GM19023 (cell line): ENCODE measurements at regions not wholly inside any gene's neighbourhood (a gene's known extent, or its start where the extent isn't known, plus 50 kb on each side); places are given as distances from the start of the nearest gene placed in this dataset.

Experiments used
- ATAC-seq: cut with Tn5 transposase; IDR thresholded peaks from one replicate; pipeline ENCODE4 v1.9.1; 2021; ENCODE audit warnings: mild to moderate bottlenecking, moderate library complexity; ENCODE audit not compliant: unreplicated experiment

- ATAC-seq, result no peak
Observed at GRCh38 chr17:33403194-33403593, 110.1 kb upstream of the ASIC2 start.

- no peak for ATAC-seq
Observed at GRCh38 chr17:33404070-33404819, 111.2 kb upstream of the ASIC2 start.

DNA sequence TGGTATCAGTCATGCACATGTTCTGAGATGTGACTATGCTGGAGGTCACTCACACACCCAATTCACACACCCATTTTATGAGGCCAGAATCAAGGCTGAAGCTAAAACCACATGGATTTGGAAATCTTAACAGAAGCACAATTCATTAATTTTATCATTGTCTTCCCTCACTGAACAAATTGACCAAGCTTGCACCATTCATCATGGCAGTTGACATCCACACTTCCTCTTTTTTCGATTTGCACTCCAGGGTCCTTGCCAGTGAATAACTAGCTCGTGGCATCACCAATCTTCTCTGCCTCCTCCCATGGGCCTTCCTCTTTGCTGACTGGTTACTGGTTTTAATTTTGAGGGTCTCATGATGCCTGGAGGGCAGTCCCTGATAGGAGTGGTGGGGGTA lies 123.0 kb upstream of the ASIC2 start:
- no peak for ATAC-seq

DNA sequence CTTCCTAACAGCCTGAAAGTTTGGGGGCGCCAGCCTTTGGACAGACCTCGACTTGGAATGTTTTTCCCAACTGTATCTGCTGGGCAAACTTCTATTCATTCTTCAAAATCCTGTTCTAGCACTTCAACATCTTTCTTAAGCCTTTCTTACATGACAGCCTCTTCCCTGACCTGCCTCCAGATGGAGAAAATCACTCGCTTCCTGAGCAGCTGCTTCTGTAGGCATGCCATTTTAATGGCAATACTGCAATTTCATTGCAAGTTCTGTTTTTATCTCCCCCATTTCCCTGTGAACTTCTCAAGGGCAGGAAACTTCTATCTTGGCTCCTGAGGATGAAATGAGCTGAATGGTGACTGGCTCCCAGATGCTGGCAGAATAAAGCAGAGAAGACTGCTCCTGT lies 128.8 kb upstream of the ASIC2 start:
- no peak for ATAC-seq

DNA sequence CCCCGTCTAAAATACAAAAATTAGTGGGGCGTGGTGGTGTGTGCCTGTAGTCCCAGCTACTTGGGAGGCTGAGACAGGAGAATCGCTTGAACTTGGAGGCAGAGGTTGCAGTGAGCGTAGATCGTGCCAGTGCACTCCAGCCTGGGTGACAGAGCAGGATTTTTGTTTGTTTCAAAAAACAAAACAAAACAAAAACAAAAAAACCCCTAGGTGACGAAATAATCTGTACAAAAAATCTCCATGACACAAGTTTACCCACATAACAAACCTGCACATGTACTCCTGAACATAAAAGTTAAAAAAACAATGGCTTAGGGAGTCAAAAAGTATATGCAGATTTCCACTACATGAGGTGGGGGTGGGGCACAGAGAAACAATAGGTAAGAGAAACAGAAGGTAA lies 140.5 kb upstream of the ASIC2 start:
- ATAC-seq, result no peak

DNA sequence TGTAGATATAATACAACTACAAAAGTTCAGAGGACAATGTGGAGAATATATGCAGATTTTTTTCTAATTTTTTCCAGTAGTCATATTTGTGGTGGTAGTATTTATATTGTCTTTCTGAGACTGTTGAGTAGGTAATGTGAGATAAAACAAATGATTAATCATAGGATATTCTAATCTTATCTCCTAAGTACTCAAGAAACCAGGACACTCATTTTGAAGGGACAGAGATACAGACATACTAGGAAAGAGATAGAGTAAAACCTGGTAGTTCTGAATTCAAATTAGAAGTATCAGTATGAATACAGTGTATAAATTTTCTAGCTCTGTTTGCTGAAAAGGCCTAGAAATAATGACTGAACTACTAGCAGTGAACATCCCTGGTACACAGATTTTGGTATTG lies 141.7 kb upstream of the ASIC2 start:
- ATAC-seq, result no peak

DNA sequence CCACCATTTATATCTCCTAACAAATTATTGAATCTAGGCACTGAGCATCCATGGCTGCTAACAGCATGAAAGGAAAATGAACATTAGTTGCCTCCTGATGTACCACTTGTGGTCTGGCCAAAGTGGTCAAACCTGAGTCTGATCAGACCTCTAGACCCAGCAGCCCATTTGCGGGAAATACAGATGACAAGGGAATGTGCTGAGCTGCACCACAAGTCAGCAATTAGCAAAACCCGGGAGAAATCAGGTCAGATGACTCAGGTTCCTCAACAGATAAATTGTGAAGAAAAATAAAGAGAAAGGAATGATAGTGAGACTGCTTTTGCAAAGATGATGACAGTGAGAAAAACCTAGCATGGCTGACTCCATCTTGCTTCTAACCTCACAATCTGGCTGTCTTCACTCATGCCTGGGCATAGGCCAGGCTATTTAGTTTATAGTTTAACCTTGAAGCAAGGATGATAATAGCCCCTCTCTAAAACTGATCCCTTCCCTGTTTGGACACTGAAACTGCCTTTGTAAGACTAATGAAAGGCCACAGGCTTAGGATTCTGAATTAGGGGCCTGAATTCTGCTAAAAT lies 142.7 kb upstream of the ASIC2 start:
- no peak for ATAC-seq

DNA sequence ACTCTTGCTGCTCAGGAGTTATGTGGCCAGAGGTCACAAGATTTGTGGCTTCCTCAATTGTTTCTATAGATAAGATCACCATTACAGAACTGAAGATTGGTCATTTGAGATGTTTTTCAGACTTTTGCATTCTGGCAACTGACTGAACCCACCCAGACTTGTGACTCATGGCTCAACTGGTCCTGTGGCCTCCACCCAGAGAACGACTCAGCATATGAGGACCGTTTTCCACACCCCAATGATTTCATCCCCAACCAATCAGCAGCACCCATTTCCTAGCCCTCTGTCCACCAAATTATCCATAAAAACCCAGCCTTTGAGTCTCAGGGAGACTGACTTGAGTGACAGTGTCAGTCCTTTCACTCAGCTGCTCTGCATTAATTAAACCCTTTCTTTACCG lies 143.2 kb upstream of the ASIC2 start:
- ATAC-seq, result no peak

- no peak for ATAC-seq
Observed at GRCh38 chr17:33438139-33438538, 145.0 kb upstream of the ASIC2 start.

DNA sequence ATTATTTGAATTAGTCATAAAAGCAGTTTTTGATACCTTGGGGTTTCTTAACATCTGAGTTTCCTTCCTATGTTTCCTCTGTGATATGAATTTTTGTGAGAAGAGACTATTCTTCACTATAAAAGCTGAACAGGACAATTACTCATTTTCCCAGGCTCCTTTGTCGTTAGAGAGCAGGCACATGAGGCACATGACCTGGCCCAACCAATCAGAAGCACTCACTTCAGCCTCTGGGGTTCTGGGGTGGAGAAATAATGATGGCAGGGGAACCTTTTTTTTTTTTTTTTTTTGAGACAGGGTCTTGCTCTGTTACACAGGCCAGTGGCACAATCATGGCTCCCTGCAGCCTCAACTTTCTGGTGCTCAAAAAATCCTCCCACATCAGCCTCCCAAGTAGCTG lies 145.5 kb upstream of the ASIC2 start:
- ATAC-seq, result no peak

DNA sequence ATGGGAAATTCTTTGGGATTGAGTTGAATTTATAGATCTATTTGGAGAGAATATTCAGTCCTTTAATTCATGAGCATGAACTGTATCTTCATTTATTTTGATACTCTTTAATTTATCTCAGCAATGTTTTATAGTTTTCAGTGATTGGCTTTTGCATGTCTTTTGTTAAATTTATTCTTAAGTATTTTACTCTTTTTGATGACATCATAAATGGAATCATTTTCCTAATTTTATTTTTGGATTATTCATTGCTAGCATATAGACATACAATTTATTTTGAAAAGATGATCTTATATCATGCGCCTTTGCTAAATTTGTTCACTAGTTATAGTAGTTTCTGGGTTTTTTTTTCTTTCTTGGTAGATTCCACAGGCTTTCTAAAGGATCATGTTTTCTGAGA lies 149.2 kb upstream of the ASIC2 start:
- ATAC-seq, result no peak

DNA sequence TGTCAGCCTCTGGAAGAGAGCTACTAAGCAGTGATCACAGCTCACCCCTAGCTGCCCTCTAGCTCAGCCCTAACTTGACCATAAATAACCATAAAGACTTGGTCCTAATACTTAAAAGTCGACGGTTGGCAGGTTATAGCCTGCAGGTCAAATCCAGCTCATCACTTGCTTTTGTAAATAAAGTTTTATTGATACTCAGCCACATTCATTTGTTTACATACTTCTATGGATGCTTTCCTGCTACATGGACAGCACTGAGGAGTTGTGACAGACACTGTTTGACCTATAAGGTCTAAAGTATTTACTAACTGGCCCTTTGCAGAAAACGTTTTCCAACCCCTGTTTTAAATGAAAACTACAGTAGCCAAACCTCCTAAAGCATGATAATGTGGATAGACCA lies 151.6 kb upstream of the ASIC2 start:
- ATAC-seq, result no peak

GRCh38 chr17:33447090-33447489 lies 154.0 kb upstream of the ASIC2 start:
- no peak for ATAC-seq

DNA sequence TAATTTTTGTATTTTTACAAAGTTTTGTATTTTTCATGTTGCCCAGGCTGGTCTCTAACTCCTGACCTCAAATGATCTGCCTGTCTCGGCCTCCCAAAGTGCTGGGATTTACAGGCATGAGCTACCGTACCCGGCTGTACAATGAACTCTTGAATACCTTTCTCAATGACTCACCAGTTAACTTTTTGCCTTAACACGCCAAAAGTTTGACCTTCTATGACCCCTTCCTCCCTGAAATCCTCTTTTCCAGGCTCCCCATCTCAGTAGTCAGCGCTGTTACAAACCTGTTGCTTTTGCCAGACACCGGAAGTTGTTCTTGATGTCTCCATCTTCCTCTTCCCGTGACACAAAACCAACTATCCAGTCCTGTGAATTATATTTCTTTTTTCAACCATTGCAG lies 158.1 kb upstream of the ASIC2 start:
- ATAC-seq, result no peak

GRCh38 chr17:33457477-33457876 lies 164.4 kb upstream of the ASIC2 start:
- no peak for ATAC-seq

- no peak for ATAC-seq
Observed at GRCh38 chr17:33459078-33459940, 166.2 kb upstream of the ASIC2 start.

DNA sequence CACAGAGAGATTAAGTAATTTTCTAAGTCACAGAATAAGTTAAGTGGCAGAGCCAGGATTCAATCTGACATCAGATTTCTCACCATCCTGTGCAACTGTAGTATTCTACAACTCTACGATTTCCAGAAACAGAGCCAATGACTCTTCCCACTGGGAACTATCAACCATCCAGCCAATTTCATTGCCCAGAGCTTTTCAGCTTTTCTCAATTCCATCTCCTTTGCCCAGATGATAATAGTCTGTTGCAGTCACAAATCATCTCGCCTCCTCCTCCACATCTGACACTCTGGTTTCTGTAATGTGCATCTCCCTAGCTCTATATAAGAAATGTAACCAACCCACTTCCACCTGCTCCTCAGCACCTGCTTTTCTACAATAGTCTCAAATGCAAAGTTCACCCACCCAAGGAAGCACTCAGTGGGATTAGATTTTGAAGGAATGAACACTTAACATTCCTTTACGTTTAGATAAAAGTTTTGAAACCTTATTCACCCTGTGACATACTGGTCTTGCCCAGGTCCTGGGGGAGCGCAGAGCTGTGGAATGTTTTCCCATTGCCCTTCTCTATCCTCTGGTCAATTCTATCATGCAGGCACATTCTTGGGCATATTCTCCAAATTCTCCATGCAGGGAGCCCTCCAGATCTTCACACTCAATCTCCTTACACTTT lies 167.8 kb upstream of the ASIC2 start:
- ATAC-seq, result no peak

- ATAC-seq, result no peak
Observed at GRCh38 chr17:33463887-33464286, 170.8 kb upstream of the ASIC2 start.

- ATAC-seq, result no peak
Observed at GRCh38 chr17:33464669-33465280, 171.7 kb upstream of the ASIC2 start.

GRCh38 chr17:33469421-33469820 lies 176.3 kb upstream of the ASIC2 start:
- ATAC-seq, result no peak

DNA sequence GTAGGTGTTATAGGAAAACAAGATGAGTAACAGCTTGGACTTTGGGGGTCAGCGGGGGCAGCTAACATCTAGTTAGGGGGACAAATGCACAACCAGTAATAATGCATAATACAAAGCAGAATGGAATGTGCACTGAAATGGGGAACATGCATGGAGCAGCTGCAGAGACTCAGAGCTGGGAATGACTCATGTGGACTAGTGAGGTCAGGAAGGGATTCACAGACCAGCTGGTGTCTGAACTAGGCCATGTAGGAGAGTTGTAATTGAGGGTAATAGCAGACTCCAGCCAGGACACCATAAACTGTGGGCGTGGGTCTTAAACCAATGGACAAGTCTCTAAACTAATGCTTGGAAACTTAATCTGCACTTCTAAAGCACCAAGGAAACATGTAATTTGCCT lies 176.8 kb upstream of the ASIC2 start:
- no peak for ATAC-seq
